Middle frontal gyrus (tissue), 1 donor: ENCODE measurements at regions not wholly inside any gene's neighbourhood (a gene's known extent, or its start where the extent isn't known, plus 50 kb on each side); places are given as distances from the start of the nearest gene placed in this dataset.

ENCODE experiments used
- DNase-seq: peaks from one replicate; pipeline ENCODE4 v3.0.0-alpha.2; 2015; ENCODE audit warnings: low spot score; ENCODE audit errors: extremely low spot score

DNA sequence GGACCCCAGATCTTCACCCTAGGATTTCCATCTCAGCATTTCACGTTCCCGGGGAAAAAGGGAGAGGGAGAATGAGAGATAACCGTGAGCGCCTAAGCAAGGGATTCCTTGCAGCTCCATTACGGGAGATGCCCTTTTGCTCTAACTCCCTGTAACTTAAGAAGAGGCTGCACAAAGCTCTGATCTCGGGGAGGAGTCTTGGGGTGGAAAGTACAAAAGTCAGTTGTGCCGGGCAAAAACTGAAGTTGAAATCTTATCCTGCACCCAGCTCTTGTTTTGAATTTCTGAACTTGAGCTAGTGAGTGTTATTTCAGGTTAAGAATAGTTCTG, 256.4 kb upstream of the SOX21 start:
- DNase-seq = no peak

DNA sequence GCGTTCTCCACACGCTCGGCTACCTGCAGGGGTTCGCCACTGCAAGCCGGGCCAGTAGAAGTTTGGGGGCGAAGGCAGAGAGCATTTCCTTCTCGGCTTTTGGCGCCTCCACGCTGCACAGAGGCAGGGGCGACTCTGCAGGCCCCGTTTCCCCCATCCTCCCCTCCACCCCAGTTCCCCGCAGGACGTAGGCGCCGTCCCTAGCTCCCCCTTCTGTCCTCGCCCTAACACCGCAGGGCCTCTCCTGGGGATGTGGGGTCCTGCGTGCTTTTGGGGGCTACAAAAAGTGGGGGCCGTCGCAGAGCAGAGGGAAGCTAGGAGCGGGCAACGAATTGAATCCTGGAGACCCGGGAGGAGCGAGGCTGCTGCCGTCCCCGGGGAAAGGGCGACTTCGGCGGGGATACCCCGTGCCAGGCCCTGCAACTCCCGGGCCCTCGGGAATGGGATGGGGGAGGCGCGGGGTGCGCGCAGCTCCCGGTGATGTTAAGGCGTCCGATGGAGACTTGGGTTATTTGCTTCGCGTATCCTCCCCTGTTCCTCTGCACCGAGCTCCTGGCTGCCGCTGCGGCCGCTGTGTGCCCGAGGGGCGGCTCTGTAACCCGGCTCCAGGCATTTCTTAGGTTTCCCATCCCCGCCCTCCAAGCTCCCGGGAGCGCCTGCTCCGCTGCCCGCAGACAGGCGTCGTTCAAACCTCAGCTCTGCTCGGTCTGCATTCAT, 255.9 kb upstream of the SOX21 start:
- DNase-seq = no peak

DNA sequence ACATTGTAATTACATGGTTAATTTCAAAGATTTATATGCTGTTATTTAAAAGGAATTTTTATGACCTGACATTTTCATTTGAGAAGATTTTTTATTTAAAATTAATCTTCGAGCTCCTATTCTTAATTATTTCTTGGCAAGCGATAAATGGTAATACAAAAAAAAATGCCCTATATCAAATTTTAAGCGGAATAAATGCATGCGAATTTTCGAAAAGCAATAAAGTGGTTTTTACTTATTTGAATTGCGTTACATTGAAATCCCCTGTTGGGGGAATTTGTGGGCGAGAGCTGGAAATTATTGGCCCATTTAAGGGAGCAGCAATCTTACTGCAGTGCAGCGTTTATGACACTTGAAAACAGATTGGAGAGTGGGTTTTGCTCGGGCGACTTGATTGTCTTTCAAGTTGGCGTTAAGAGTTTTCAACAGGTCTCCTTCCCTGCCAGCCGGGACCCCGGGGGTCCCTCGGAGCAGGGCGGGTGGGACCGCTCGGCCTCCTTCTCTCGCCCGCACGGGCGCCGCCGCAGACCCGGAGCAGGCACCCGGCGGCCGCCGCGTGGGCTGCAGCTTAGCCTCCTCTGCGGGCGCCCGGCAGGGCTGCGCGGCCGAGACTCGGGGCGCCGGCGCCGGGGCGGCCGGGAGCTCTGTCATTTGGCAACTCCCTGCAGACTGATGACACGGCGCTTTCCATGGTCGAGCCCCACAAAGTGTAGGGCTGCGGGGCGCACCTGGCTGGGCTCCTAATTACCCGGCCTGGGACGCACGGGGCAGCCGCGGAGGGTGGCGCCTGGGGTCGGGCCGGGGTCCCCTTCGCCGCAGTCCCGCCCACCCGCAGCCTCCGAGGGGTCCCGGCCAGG, 255.1 kb upstream of the SOX21 start:
- DNase-seq = no peak

DNA sequence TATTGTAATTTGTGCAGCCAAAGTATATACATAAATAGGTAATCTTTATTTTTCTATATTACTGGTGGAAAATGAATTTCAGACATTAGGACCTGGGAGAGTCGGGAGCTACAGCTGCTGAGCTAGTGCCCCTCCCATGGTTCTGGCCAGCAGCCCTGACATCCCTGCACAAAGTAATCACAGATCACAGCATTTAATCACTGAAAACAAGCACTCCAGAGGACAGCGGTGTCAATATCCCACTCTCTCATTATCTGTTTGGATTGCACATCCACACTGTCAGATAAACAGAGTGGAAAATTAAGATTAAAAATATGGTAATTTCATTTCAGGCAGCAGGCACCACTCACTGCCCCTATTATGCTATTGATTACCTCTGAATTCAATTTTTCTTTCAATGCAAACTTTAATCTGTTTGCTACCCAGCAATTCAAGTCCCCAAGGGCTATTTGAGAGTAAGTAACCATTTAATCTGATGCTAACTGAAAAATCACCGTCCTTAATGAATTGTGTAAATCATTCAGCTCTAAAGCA, 254.1 kb upstream of the SOX21 start:
- no peak for DNase-seq

DNA sequence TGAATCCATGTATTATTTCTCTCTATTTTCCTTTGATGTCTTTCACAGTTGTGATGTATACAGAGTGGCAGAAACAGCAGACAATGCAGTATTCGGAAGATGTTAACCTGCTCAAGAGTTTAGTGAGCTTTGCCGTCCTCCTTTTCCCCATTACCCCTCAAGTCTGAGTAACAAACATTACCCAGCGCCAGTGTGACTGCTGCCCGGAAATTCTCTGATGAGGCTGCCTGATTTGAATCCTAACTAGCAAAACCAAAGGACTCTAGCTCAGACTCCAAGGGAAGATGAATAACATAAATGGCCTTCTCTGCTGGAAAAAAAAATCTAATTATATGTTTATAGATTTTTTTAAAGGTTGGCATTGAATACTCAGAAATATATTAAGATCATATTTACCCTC, 247.3 kb upstream of the SOX21 start:
- no peak for DNase-seq

DNA sequence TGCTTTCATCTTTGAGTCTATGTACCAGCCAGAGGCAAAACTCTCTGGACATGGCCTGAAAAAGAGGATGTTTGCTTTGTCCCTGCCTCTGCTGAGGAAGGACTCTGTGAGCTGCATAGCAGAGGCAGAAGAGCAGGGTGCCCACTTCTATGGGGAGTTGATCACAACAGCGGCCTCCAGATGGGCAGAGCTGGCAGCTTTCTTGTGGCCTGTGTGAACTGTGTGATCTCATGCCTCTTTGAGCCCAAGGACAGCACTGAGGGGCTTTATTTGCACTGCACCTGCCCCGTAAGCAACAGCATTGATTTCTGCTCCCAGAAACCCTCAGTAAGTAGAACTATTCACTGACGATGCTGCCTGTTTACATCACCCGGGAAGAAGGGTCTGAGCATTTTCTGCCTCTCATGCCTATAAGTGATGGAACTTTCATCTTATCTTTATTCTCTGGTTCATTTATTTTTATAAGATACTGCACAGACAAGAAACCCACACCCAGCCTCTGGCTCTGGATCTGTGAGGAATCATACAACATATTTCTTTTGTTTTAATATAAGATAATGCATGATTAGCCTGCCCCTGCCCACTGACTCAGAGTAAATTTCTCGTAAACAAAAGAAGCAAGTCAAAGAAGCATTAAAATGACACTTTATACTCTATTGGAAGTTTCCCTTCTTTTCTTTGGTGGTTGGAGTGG, 244.2 kb upstream of the SOX21 start:
- DNase-seq = no peak

DNA sequence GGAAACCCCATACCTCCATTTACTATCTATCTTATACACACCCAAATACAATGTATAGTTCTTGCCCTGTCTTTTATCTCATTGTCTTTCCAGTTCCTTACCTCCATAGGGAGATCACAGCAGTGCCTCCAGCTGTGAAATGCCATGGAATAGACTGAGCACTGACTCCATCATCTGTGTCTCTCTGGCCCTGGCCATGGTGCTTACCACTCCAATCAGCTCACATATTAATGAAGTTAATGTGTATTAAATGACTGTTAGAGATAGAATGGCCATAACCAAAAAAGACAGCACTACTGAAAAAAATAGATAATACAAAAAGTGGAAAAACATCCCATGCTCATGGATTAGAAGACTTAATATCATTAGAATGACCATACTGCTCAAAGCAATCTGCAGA, 240.4 kb upstream of the SOX21 start:
- DNase-seq = no peak

DNA sequence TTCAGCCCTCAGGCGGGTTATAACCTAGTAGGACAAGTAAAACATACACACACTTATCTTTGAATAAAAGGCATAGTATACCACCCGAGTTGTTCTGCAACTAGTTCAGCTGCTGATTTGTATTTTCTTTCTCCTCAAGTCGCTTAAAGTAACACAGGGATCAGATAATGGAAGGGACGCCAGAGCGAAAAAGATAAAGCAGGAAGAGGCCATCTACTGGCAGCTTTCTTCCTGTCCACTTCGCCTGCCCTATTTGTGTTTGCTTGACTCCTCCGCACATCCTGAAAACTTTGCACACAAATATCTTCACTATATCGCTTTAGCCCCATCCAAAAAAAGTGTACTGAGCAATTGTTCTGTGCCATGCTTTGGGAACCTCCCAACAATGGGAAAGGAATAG, 238.0 kb upstream of the SOX21 start:
- DNase-seq = no peak

DNA sequence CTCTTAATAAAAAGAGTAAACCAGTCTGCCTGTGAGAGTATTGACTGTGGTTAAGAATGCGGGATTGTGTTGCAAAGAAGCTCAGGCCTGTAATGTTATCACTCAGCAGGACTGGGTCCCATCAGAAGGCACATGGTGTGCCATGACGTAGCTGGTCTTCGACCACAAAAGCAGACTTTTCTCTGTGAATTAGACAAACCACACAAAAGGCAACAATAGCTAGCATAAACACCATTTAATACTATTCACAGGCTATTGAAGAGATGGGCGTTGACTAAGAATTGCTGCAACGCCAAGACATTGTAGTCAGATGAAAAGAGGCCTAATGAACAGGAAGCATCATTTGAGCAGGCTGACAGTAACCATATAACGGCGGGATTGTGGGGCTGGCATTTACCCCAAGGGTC, 235.6 kb upstream of the SOX21 start:
- no peak for DNase-seq

DNA sequence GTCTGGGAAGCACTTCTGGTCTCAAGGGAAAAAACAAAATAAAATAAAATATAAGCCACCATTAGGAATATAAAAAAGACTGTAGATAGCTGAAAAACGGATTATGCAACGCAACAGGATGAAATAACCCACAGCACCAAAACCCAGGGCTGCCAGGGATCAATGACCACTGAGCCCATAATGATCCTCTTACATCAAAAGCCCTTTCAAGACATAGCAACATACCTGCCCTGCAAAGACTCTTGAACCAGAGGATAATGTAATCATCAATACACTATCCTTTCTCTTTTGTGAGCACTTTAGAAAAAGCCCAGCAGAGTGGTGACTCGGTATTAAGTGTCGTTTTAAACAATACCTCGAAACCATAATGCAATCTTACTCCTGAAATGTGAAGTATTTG, 235.0 kb upstream of the SOX21 start:
- DNase-seq = no peak

DNA sequence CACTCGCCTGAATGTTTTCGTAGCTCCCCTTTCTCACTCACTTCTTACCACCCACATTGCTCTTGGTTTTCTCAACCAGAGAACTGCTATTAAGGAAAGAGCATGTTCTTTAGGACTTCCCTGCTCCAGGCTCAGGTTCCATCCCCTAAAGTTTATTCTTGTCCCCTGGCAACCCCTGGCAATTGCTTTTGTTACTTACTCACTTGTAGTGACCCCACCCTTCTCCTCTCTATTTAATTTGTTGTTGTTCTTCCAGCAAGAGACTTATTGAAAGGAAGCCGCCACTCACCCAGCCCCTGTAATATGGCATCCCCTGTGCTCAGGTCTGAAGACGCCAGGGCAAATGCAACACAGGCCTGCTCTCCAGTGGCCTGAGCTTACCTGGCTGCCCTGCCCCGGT, 233.7 kb upstream of the SOX21 start:
- DNase-seq = no peak

DNA sequence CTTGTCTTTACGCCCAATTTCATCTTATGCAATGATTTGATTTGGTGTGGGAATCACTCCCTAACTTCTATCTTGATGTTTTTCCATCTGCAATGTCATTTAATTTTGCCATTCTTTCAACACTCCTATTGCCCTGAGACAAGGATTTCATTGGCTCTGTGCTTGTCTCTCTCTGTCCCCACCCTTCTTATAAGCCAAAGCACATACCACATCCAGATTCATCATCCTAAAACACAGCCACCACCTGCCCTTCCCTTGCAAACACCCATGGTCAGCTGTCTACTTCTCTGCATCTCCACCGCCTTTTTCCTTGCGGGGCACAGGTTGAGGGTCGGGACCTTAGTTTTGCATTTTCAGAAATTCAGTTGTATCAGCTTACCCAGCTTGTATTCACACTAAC, 225.8 kb upstream of the SOX21 start:
- no peak for DNase-seq

DNA sequence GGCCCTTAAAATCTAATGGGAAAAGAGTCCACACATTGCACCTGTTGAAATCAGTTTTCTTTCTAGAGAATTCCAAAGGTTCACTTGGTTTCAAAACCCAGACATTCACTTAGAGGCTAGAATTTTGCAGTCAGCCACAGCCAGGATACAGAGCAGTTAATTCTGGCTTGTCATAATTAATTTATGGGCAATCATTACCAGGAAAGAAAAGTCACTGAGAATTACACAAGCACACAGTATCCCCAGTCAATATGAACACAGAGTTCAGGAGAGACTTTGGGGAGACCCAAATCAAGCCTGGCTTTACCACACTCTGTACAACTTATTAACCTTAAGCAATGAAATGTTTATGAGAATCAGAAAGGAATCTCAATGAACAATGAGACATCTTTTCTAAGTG, 224.3 kb upstream of the SOX21 start:
- no peak for DNase-seq

DNA sequence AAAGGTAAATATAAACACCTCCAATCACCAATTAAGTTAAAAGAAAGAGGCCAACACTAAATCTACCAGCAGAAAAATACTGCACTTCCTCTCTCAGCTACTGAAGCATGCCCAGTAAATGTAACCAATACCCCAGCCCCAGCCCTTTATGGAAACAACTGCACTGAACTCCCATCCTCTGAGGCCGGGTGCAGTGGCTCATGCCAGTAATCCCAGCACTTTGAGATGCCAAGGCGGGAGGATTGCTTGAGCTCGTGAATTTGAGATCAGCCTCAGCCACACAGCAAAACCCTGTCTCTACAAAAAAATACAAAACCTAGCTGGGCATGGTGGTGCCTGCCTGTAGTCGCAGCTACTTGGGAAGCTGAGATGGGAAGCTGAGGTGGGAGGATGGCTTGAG, 221.6 kb upstream of the SOX21 start:
- DNase-seq = no peak

DNA sequence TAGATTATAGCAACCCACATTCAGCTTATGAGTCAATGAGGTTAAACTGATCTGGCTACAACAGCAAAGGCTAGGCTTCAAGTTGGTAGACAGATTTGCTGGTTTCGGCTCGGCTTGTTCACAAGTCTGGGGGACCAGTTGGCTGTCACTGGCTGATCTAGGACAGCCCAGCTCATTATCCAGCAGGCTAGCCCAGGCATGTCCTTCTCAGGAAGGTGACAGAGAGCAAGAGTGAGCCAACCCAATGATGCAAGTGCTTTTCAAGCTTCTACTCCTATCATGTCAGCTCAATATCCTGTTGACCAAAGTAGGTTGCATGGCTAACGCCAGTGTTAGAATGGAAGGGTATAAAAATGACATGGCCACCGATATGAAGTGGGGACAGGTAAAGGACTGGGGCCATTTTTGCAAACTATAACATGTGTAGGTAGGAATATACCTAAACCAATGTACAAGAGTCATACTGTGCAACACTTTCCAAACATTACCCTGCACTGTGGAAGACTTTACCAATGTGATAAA, 220.9 kb upstream of the SOX21 start:
- DNase-seq = no peak

DNA sequence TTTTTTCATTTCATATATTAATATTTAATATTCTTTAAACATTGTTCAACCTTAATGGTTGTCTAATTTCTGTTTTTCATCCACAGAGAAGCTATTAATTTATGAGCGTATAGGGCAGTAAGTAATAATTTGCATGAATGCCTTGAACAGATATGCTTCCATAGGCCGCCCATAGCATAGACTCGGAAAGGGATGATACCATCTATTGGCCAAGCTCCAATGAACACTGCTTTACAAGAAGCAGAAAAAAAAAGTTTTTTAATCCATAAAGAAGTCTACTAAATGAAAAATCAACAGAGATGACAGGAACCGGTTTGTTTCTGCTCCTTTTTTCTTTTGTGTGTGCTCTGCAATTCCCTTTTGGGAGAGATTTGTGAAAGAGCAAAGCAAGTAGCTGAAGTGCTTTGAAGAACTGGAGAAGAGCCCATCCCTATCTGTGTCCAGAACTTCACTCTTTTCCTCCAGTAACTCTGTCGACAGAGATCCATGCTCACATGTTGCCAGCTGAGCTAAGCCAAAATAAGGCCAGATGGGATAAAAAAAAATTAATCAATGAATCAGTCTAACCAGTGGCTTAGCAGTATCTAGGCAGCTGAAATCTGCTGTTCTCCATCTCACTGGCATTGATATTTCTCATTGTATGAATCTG, 215.9 kb upstream of the SOX21 start:
- no peak for DNase-seq

DNA sequence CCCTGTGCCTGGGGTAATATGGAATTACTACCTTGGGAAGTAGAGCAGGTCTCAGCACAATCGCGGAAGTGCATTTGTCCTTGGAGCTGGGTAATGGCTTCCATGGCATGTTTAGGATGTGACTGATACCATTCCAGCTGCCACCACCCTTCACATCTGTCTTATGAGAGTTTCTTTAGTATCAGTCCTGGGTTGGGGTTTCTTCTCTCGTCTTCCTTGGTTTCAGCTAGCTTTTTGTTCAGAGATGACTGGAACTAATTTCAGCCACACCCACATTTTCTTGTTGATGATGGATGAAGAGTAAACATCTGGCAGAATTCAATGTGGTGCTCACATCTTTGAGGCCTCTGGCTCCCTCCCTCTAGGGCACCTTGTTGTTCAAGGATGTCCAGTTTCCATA, 212.9 kb upstream of the SOX21 start:
- no peak for DNase-seq

DNA sequence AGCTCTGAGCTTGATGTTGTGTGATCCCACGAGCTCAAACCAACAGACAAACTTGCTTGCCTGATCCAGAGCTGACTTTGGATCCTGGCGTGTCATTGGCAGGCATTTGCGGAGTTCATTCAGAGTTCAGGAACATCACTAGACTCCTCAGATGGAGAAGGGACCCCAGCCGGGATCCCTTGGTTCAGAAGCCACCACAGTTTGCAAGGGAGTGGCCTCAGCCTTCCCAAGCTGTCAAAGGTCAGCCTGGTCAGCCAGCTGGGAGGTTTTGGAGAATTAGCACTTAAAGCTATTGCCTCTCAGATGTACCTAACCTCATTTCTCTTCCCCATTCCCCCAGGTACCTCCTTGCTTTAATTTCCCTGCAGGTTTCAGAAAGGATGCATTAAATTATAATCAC, 208.8 kb upstream of the SOX21 start:
- DNase-seq = no peak

DNA sequence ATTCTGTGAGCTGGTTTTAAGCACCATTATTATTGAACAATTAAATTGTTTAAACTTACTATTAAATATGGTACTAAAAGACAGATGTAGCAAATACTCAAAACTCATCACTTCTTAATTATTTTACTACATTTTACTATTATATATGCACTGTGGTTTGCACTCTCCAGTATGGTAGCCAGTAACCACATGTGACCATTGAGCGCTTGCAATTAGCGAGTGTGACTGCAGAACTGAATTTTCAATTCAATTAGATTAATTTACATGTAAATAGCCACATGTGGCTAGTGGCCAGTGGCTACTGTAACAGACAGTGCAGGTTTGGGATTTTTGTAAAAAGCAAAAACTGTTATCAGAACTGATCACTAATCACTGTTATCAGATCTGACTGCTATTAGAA, 208.2 kb upstream of the SOX21 start:
- no peak for DNase-seq

DNA sequence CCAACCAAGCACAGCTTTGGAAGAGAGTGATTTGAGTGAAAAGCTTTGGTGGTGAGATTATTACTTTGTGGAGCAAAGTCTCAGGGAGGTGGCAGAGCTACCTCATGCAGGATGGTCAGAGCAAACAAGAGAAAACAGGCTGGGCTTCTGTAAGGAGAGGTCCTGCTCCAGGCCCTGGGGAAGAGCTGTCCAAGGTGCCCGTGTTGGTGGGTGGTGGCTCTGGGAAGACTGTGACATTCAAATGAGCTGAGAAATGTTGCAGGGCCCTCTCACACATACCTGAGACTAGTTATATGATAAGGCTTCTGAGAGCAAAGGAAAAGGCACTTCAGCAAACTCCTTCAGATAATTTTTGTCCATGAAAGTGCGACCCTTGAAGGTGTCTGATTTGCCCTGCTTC, 205.5 kb upstream of the SOX21 start:
- DNase-seq = no peak

DNA sequence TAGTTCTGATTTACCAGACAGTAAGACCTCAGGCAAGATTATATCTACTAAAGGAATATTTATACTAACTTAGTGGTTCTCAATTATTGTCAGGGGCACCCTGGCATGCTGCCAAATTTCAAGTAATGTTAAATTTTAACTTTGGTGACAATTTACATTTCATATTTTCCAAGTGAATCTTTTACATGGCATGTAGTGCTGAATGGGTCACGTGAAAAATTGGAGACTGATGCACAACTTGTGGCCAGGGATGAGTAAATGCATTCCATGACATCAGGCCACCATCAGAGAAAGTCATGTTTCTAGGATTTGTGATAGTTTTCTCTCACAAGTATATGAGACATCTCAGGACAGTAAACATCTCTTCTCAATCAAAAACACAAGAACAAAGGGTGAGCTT, 202.6 kb upstream of the SOX21 start:
- no peak for DNase-seq

DNA sequence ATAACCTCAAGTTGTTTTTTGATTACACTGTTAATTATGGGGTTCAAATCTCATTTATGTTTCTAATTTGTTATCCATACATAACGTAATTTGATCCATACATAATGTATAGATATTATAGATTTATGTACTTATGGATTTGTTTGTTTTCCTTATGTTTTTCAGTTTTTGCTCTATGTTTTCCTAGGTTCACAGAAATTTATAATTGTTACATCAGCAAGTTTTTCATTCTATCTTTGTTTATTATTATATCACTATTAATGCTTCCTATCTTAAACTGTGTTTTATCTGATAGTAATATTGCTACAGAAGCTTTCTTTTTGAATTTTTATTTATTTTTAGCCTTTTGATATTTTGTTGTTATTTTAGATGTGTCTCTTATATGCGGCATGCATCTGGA, 194.3 kb upstream of the SOX21 start:
- DNase-seq = no peak
